GM12891 (cell line): ENCODE measurements at regions not wholly inside any gene's neighbourhood (a gene's known extent, or its start where the extent isn't known, plus 50 kb on each side); places are given as distances from the start of the nearest gene placed in this dataset.

Experiments
- PAX5 ChIP-seq: IDR thresholded peaks from 2 replicates; pipeline ENCODE4 v1.6.1; 2011; ENCODE audit warnings: low read length, moderate library complexity, mild to moderate bottlenecking; ENCODE audit not compliant: insufficient read depth, severe bottlenecking
- POLR2A ChIP-seq: IDR thresholded peaks from 2 replicates; pipeline ENCODE4 v1.6.1; 2011; ENCODE audit warnings: low read depth, low read length, control low read depth
- POLR2AphosphoS5 ChIP-seq: IDR thresholded peaks from 2 replicates; pipeline ENCODE4 v1.6.1; 2011; ENCODE audit warnings: low read depth, low read length, control low read depth
- POU2F2 ChIP-seq: IDR thresholded peaks from 2 replicates; pipeline ENCODE4 v1.6.1; 2011; ENCODE audit warnings: low read depth, mild to moderate bottlenecking, control low read depth, low read length, moderate library complexity
- SPI1 ChIP-seq: IDR thresholded peaks from 2 replicates; pipeline ENCODE4 v1.6.1; 2011; ENCODE audit warnings: low read depth, low read length, control low read depth
- TAF1 ChIP-seq: IDR thresholded peaks from 2 replicates; pipeline ENCODE4 v1.6.1; 2011; ENCODE audit warnings: low read depth, low read length, control low read depth

GRCh38 chr7:125926621-125927020 lies 997.0 kb upstream of the POT1 start:
- TF ChIP-seq POLR2AphosphoS5: no peak
- no peak for TF ChIP-seq POLR2A
- no peak for TF ChIP-seq TAF1
- TF ChIP-seq SPI1: no peak
- TF ChIP-seq POU2F2: no peak
- TF ChIP-seq PAX5: no peak
